K562 (cell line): ENCODE measurements at regions not wholly inside any gene's neighbourhood (a gene's known extent, or its start where the extent isn't known, plus 50 kb on each side); places are given as distances from the start of the nearest gene placed in this dataset.

Source experiments
- NFYB ChIP-seq: IDR thresholded peaks from 2 replicates; pipeline ENCODE4 v1.6.1; 2011; ENCODE audit warnings: mild to moderate bottlenecking, moderate library complexity; ENCODE audit not compliant: insufficient read length; ENCODE audit errors: extremely low read depth
- ZNF316 ChIP-seq: fragments of 450-650 bp; IDR thresholded peaks from 2 replicates; pipeline ENCODE4 v1.6.1; 2016
- ZNF695 ChIP-seq: fragments of 450-650 bp; formaldehyde crosslinking; IDR thresholded peaks from 2 replicates; pipeline ENCODE4 v1.4.0; 2020; ENCODE audit warnings: mild to moderate bottlenecking, moderate library complexity

DNA sequence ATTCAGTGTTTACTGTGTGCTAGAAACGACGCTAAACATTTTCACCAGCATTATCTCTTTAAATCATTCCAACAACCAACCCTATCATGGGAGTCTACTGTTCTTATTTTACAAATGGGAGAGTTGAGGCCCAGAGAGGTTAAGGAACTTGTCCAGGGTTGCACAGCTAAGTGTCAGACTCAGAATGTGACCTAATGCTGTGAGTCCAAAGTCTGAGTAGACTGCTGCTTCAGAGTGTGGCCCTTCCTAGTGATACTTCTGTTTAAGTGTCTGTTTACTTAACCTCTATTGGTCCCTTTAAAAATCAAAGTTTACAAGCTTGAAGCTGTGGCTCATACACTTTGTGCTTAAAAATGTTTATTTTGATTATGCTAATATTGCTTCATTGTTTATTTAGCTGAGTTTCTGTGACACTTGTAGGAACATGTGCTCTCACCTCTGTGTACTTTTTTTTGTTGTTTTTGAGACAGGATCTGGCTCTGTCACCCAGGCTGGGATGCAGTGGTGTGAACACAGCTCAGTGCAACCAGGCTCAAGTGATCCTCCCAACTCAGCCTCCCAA, 84.4 kb upstream of the SYPL1 start:
- TF ChIP-seq ZNF695 (CRISPR knock-in tag) (no peak), NFYB (no peak), ZNF316 (no peak)
